ENCODE measurements at regions not wholly inside any gene's neighbourhood (a gene's known extent, or its start where the extent isn't known, plus 50 kb on each side); places are given as distances from the start of the nearest gene placed in this dataset.
"Not testable (repeated sequence)": the region's sequence is repeated elsewhere in the genome, so short reads cannot be mapped to it uniquely, and the experiment has no call there.

- TF ChIP-seq, protein P1, sequence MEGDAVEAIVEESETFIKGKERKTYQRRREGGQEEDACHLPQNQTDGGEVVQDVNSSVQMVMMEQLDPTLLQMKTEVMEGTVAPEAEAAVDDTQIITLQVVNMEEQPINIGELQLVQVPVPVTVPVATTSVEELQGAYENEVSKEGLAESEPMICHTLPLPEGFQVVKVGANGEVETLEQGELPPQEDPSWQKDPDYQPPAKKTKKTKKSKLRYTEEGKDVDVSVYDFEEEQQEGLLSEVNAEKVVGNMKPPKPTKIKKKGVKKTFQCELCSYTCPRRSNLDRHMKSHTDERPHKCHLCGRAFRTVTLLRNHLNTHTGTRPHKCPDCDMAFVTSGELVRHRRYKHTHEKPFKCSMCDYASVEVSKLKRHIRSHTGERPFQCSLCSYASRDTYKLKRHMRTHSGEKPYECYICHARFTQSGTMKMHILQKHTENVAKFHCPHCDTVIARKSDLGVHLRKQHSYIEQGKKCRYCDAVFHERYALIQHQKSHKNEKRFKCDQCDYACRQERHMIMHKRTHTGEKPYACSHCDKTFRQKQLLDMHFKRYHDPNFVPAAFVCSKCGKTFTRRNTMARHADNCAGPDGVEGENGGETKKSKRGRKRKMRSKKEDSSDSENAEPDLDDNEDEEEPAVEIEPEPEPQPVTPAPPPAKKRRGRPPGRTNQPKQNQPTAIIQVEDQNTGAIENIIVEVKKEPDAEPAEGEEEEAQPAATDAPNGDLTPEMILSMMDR (IDR thresholded peaks at IDR 0.05; ENCODE audit: extremely low read depth in 1 of 2, insufficient read depth in 1 of 2, low read depth in 1 of 2, low read length in 2 of 2), result not testable (repeated sequence)
- TF ChIP-seq POLR2AphosphoS5 (IDR thresholded peaks at IDR 0.05; ENCODE audit: insufficient read depth, low read depth, low read length); MAX (IDR thresholded peaks at IDR 0.05; ENCODE audit: insufficient read depth, insufficient read length); JUN (IDR thresholded peaks at IDR 0.05; ENCODE audit: borderline replicate concordance, insufficient read depth, insufficient read length, low read depth): not testable (repeated sequence)
These were observed 53.1 kb upstream of the HUNK start for GRCh38 chr21:31819692-31820091.

Measured in endothelial cell of umbilical vein (primary cell).